IMR-90 (cell line): ENCODE measurements at regions not wholly inside any gene's neighbourhood (a gene's known extent, or its start where the extent isn't known, plus 50 kb on each side); places are given as distances from the start of the nearest gene placed in this dataset.
A peak's percentile ranks its signal among the peaks of the same experiment; 100 is the strongest.

ENCODE experiments used
- ATAC-seq: fragments of 200-7000 bp; cut with Tn5 transposase; 2 replicates; pipeline ENCODE4 v1.9.1; 2020; ENCODE audit warnings: low read depth, mild to moderate bottlenecking, moderate library complexity
- BruUV-seq: library from RNA; stranded (reverse); fragments of 400-500 nt; replicated peaks from 2 replicates; lab custom pipeline; 2021; lab: Mats Ljungman, UMichigan
- CTCF ChIA-PET: fragments of 300-600 bp; formaldehyde crosslinking; extraction: SDS; loops from one replicate; lab custom pipeline; 2021; ENCODE audit warnings: antibody characterized with exemption; lab: Yijun Ruan, JAX
- POLR2A ChIA-PET: fragments of 300-600 bp; sonication (Branson Sonifier 250); formaldehyde crosslinking; loops from one replicate; lab custom pipeline; 2022; ENCODE audit warnings: antibody characterized with exemption; ENCODE audit not compliant: unreplicated experiment; lab: Charles Lee
- DNase-seq: peaks from one replicate; pipeline ENCODE4 v3.0.0; 2013
- H2AFZ ChIP-seq: replicated peaks from 2 replicates; pipeline ENCODE3; 2013; ENCODE audit warnings: low read length, mild to moderate bottlenecking; ENCODE audit not compliant: poor library complexity
- H2AK5ac ChIP-seq: 2 replicates; pipeline ENCODE4 v1.6.1; 2013; ENCODE audit warnings: low read depth, low read length, inconsistent platforms
- H2AK9ac ChIP-seq: replicated peaks from 2 replicates; pipeline ENCODE3; 2013; ENCODE audit warnings: mild to moderate bottlenecking, low read depth, low read length, moderate library complexity; ENCODE audit not compliant: poor library complexity
- H2BK120ac ChIP-seq: 2 replicates; pipeline ENCODE4 v1.6.1; 2013; ENCODE audit warnings: low read depth, low read length, inconsistent platforms
- H2BK15ac ChIP-seq: 3 replicates; pipeline ENCODE4 v1.6.1; 2013; ENCODE audit warnings: low read depth, low read length, inconsistent platforms
- H2BK20ac ChIP-seq: 2 replicates; pipeline ENCODE4 v1.6.1; 2013; ENCODE audit warnings: low read depth, mild to moderate bottlenecking, inconsistent platforms, low read length, moderate library complexity
- H2BK5ac ChIP-seq: 2 replicates; pipeline ENCODE4 v1.6.1; 2013; ENCODE audit warnings: mild to moderate bottlenecking, low read depth, low read length, inconsistent platforms; ENCODE audit not compliant: poor library complexity, severe bottlenecking
- H3K14ac ChIP-seq: replicated peaks from 2 replicates; pipeline ENCODE4 v1.6.1; 2013; ENCODE audit warnings: low read depth, low read length, inconsistent platforms
- H3K18ac ChIP-seq: 2 replicates; pipeline ENCODE4 v1.6.1; 2013; ENCODE audit warnings: low read depth, low read length, control low read depth
- H3K23ac ChIP-seq: 2 replicates; pipeline ENCODE4 v1.6.1; 2013; ENCODE audit warnings: low read depth, low read length, inconsistent platforms
- H3K27ac ChIP-seq: 2 replicates; pipeline ENCODE4 v1.5.1; 2013; ENCODE audit warnings: mild to moderate bottlenecking, control low read depth, low read length; ENCODE audit not compliant: insufficient read depth
- H3K27me3 ChIP-seq: 2 replicates; pipeline ENCODE4 v1.6.1; 2013; ENCODE audit warnings: low read length; ENCODE audit not compliant: control insufficient read depth, insufficient read depth
- H3K36me3 ChIP-seq: 2 replicates; pipeline ENCODE4 v1.6.1; 2013; ENCODE audit warnings: low read length, mixed read lengths; ENCODE audit not compliant: control insufficient read depth, insufficient read depth
- H3K4ac ChIP-seq: 2 replicates; pipeline ENCODE4 v1.6.1; 2013; ENCODE audit warnings: low read depth, low read length, inconsistent platforms
- H3K4me1 ChIP-seq: 2 replicates; pipeline ENCODE4 v1.6.1; 2013; ENCODE audit warnings: low read length, mixed read lengths; ENCODE audit not compliant: control insufficient read depth, insufficient read depth
- H3K4me2 ChIP-seq: 2 replicates; pipeline ENCODE4 v1.6.1; 2013; ENCODE audit warnings: low read depth, mild to moderate bottlenecking, control low read depth, low read length, moderate library complexity
- H3K4me3 ChIP-seq: 2 replicates; pipeline ENCODE4 v1.5.1; 2013; ENCODE audit warnings: low read depth, mild to moderate bottlenecking, control low read depth, low read length, moderate library complexity; ENCODE audit not compliant: insufficient read depth
- H3K56ac ChIP-seq: 2 replicates; pipeline ENCODE4 v1.6.1; 2013; ENCODE audit warnings: low read length, inconsistent platforms; ENCODE audit not compliant: insufficient read depth; ENCODE audit errors: extremely low read depth
- H3K79me1 ChIP-seq, 2 experiments: 2 replicates each; pipeline ENCODE4 v1.6.1; 2013; ENCODE audit warnings: low read length in 2 of 2, inconsistent platforms in 1 of 2, low read depth in 1 of 2
- H3K9ac ChIP-seq: 2 replicates; pipeline ENCODE4 v1.6.1; 2013; ENCODE audit warnings: low read depth, low read length, control low read depth
- H3K9me1 ChIP-seq: 2 replicates; pipeline ENCODE4 v1.6.1; 2013; ENCODE audit warnings: low read length, inconsistent platforms; ENCODE audit not compliant: insufficient read depth
- H3K9me3 ChIP-seq: 2 replicates; pipeline ENCODE4 v1.6.1; 2013; ENCODE audit warnings: low read length; ENCODE audit not compliant: control insufficient read depth, insufficient read depth
- H4K20me1 ChIP-seq: 2 replicates; pipeline ENCODE4 v1.6.1; 2013; ENCODE audit warnings: low read length, inconsistent platforms; ENCODE audit not compliant: insufficient read depth
- H4K5ac ChIP-seq: 2 replicates; pipeline ENCODE4 v1.6.1; 2013; ENCODE audit warnings: mild to moderate bottlenecking, low read depth, low read length, control low read depth
- H4K8ac ChIP-seq, 2 experiments: 2 replicates each; pipeline ENCODE4 v1.6.1; 2013; ENCODE audit warnings: low read depth in 2 of 2, low read length in 2 of 2, control low read depth in 1 of 2, inconsistent platforms in 1 of 2
- H4K91ac ChIP-seq: 2 replicates; pipeline ENCODE4 v1.6.1; 2013; ENCODE audit warnings: low read depth, low read length, inconsistent platforms; ENCODE audit not compliant: insufficient read depth
- CEBPB ChIP-seq: IDR thresholded peaks from 2 replicates; pipeline ENCODE4 v1.6.1; 2012; ENCODE audit warnings: low read depth, low read length, improper control_type of control experiment
- CHD1 ChIP-seq: IDR thresholded peaks from 2 replicates; pipeline ENCODE4 v1.6.1; 2012; ENCODE audit warnings: low read depth, low read length, improper control_type of control experiment
- FOS ChIP-seq: fragments of 150-350 bp; IDR thresholded peaks from 2 replicates; pipeline ENCODE4 v1.6.1; 2016; ENCODE audit warnings: low read depth, low read length
- MAFK ChIP-seq: IDR thresholded peaks from 2 replicates; pipeline ENCODE4 v1.6.1; 2012; ENCODE audit warnings: low read depth, low read length, improper control_type of control experiment
- MAZ ChIP-seq: IDR thresholded peaks from 2 replicates; pipeline ENCODE4 v1.6.1; 2012; ENCODE audit warnings: low read depth, mild to moderate bottlenecking, low read length, improper control_type of control experiment, moderate library complexity, borderline replicate concordance
- MXI1 ChIP-seq: IDR thresholded peaks from 2 replicates; pipeline ENCODE4 v1.6.1; 2012; ENCODE audit warnings: low read depth, mild to moderate bottlenecking, low read length, moderate library complexity, borderline replicate concordance
- NFE2L2 ChIP-seq: fragments of 150-350 bp; IDR thresholded peaks from 2 replicates; pipeline ENCODE4 v1.6.1; 2016; ENCODE audit warnings: low read depth, mild to moderate bottlenecking, low read length
- POLR2A ChIP-seq: IDR thresholded peaks from 2 replicates; pipeline ENCODE4 v1.6.1; 2012; ENCODE audit warnings: mild to moderate bottlenecking, low read depth, low read length
- RCOR1 ChIP-seq: IDR thresholded peaks from 2 replicates; pipeline ENCODE4 v1.6.1; 2012; ENCODE audit warnings: mild to moderate bottlenecking, low read length, improper control_type of control experiment; ENCODE audit not compliant: insufficient replicate concordance
- RFX5 ChIP-seq: IDR thresholded peaks from 2 replicates; pipeline ENCODE4 v1.8.0; 2012; ENCODE audit warnings: low read depth, mild to moderate bottlenecking, low read length, moderate library complexity
- USF2 ChIP-seq: fragments of 150-350 bp; IDR thresholded peaks from 2 replicates; pipeline ENCODE4 v1.6.1; 2017; ENCODE audit warnings: mild to moderate bottlenecking, antibody characterized with exemption, low read length, low read depth
- WGBS, 2 experiments: methylation state at CpG; one replicate each; pipeline versions ENCODE4 v1.1.5 to v1.1.7; 2013; ENCODE audit warnings: missing lambda C conversion rate in 2 of 2; ENCODE audit not compliant: insufficient read length in 1 of 2; ENCODE audit errors: extremely low coverage in 2 of 2; 5-methylcytosine and 5-hydroxymethylcytosine counted together
- dilution Hi-C: fragments of 300-500 bp; cut with HindIII; formaldehyde crosslinking; loops from one replicate; pipeline ENCODE4 v1.14.3; 2018; ENCODE audit warnings: low sequenced_read_pairs; ENCODE audit not compliant: unreplicated experiment
- in situ Hi-C: fragments of 300-500 bp; cut with MboI; formaldehyde crosslinking; loops from 3 replicates; pipeline ENCODE4 v1.14.3; 2019; ENCODE audit warnings: low sequenced_read_pairs, inconsistent platforms, mixed read lengths
- intact Hi-C: fragments of 100-400 bp; cut with micrococcal nuclease; formaldehyde crosslinking; loops from 2 replicates; pipeline ENCODE4 v1.10.0; 2022
- TF ChIP-seq, protein P1 (sequence below): fragments of 150-350 bp; IDR thresholded peaks from 2 replicates; pipeline ENCODE4 v1.6.1; 2016; ENCODE audit warnings: low read depth, mild to moderate bottlenecking, low read length, moderate library complexity, borderline replicate concordance

- in situ Hi-C loops: no loop called here
- Histone ChIP-seq H3K23ac (no peak overlapping the region), H3K4me1 (peaks cover 7% of the 10 kb centered on the region), H3K27ac (no peak overlapping the region), H2AK5ac (no peak overlapping the region), H4K5ac (no peak overlapping the region), H4K8ac (no peak overlapping the region), H3K9me3 (no peaks in the 10 kb centered on the region), H3K9ac (no peak overlapping the region), H3K18ac (no peak overlapping the region), H2BK120ac (no peak overlapping the region), H2AFZ (no peak overlapping the region), H2BK5ac (no peak overlapping the region), H3K14ac (no peak overlapping the region), H3K27me3 (no peaks in the 10 kb centered on the region), H4K91ac (no peak overlapping the region), H3K4me2 (no peak overlapping the region), H4K20me1 (no peaks in the 10 kb centered on the region), H3K4me3 (no peak overlapping the region), H2BK15ac (no peak overlapping the region), H2AK9ac (no peak overlapping the region), H3K36me3 (no peaks in the 10 kb centered on the region), H2BK20ac (no peak overlapping the region), H3K79me1 (no peaks in the 10 kb centered on the region), H3K56ac (no peak overlapping the region), H3K9me1 (no peaks in the 10 kb centered on the region), H3K4ac (no peak overlapping the region)
- dilution Hi-C loops: no loop called here
- CTCF ChIA-PET: no interaction called here
- TF ChIP-seq, protein P1, sequence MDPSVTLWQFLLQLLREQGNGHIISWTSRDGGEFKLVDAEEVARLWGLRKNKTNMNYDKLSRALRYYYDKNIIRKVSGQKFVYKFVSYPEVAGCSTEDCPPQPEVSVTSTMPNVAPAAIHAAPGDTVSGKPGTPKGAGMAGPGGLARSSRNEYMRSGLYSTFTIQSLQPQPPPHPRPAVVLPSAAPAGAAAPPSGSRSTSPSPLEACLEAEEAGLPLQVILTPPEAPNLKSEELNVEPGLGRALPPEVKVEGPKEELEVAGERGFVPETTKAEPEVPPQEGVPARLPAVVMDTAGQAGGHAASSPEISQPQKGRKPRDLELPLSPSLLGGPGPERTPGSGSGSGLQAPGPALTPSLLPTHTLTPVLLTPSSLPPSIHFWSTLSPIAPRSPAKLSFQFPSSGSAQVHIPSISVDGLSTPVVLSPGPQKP: no peak
- TF ChIP-seq RCOR1 (no peak), CHD1 (no peak), RFX5 (no peak), MAZ (no peak), NFE2L2 (no peak), USF2 (no peak), MAFK (no peak), MXI1 (no peak), POLR2A (no peak), CEBPB (no peak), FOS (no peak)
- WGBS, 2 experiments: no CpG with 5 or more reads among the region's 1 CpG
- POLR2A ChIA-PET: no interaction called here
- ATAC-seq (peak; percentile 63), DNase-seq (peak; percentile 43)
- intact Hi-C loops: no loop called here
- no TSS peak for BruUV-seq
Measured at GRCh38 chr2:225932811-225933413, 533.4 kb downstream of the NYAP2 start.
